Liver (tissue), 8 donors: ENCODE measurements at regions not wholly inside any gene's neighbourhood (a gene's known extent, or its start where the extent isn't known, plus 50 kb on each side); places are given as distances from the start of the nearest gene placed in this dataset.
A peak's percentile ranks its signal among the peaks of the same experiment; 100 is the strongest.

ENCODE experiments used
- DNase-seq: peaks from one replicate; pipeline ENCODE4 v3.0.0-alpha.2; 2017; ENCODE audit warnings: low spot score
- H3K27ac ChIP-seq, 2 donors: one replicate each; pipeline ENCODE4 v1.7.0; 2013; ENCODE audit warnings: inconsistent platforms in 2 of 2, low read length in 2 of 2, control low read depth in 1 of 2, low read depth in 1 of 2, mild to moderate bottlenecking in 1 of 2
- H3K27me3 ChIP-seq, 4 donors: one replicate each; pipeline versions ENCODE4 v1.6.1 to v1.7.0; 2013; ENCODE audit warnings: low read length in 3 of 4, inconsistent platforms in 1 of 4, mild to moderate bottlenecking in 1 of 4, moderate library complexity in 1 of 4; ENCODE audit not compliant: control insufficient read depth in 4 of 4, insufficient read depth in 4 of 4
- H3K36me3 ChIP-seq, 4 donors: one replicate each; pipeline versions ENCODE4 v1.6.1 to v1.7.0; 2013; ENCODE audit warnings: low read length in 3 of 4, mild to moderate bottlenecking in 3 of 4, low read depth in 1 of 4, moderate library complexity in 1 of 4; ENCODE audit not compliant: control insufficient read depth in 4 of 4, insufficient read depth in 3 of 4
- H3K4me1 ChIP-seq, 4 donors: one replicate each; pipeline versions ENCODE4 v1.6.1 to v1.7.0; 2013; ENCODE audit warnings: low read length in 3 of 4, mild to moderate bottlenecking in 3 of 4, moderate library complexity in 1 of 4; ENCODE audit not compliant: control insufficient read depth in 4 of 4, insufficient read depth in 4 of 4
- H3K4me3 ChIP-seq, 3 donors: one replicate each; pipeline versions ENCODE4 v1.6.1 to v1.7.0; 2013; ENCODE audit warnings: low read length in 3 of 3, control low read depth in 1 of 3, low read depth in 1 of 3, mild to moderate bottlenecking in 1 of 3
- H3K9ac ChIP-seq, 2 donors: one replicate each; pipeline ENCODE4 v1.7.0; 2013; ENCODE audit warnings: low read length in 2 of 2, mild to moderate bottlenecking in 2 of 2, moderate library complexity in 2 of 2, control low read depth in 1 of 2, low read depth in 1 of 2
- H3K9me3 ChIP-seq, 4 donors: one replicate each; pipeline versions ENCODE4 v1.6.1 to v1.7.0; 2013; ENCODE audit warnings: low read length in 3 of 4; ENCODE audit not compliant: control insufficient read depth in 4 of 4
- EGR1 ChIP-seq, 2 donors: IDR thresholded peaks; 2 replicates each; pipeline ENCODE4 v1.6.1; 2016 to 2018; ENCODE audit warnings: antibody characterized with exemption in 2 of 2, low read depth in 2 of 2
- FOXA1 ChIP-seq: IDR thresholded peaks from 2 replicates; pipeline ENCODE4 v1.6.1; 2016; ENCODE audit warnings: antibody characterized with exemption
- FOXA2 ChIP-seq: IDR thresholded peaks from 2 replicates; pipeline ENCODE4 v1.6.1; 2016; ENCODE audit warnings: antibody characterized with exemption
- HNF4A ChIP-seq, 2 donors: conservative IDR thresholded peaks; 2 replicates each; pipeline ENCODE4 v1.6.1; 2016; ENCODE audit warnings: antibody characterized with exemption in 2 of 2, mild to moderate bottlenecking in 2 of 2
- HNF4G ChIP-seq: IDR thresholded peaks from 2 replicates; pipeline ENCODE4 v1.6.1; 2016; ENCODE audit warnings: antibody characterized with exemption
- JUND ChIP-seq, 2 donors: IDR thresholded peaks; 2 replicates each; pipeline ENCODE4 v1.6.1; 2016; ENCODE audit warnings: antibody characterized with exemption in 2 of 2
- NR2F2 ChIP-seq: IDR thresholded peaks from 2 replicates; pipeline ENCODE4 v1.6.1; 2016; ENCODE audit warnings: antibody characterized with exemption
- RAD21 ChIP-seq, 2 donors: IDR thresholded peaks; 2 replicates each; pipeline ENCODE4 v1.6.1; 2016; ENCODE audit warnings: antibody characterized with exemption in 2 of 2, mild to moderate bottlenecking in 2 of 2
- RXRA ChIP-seq, 2 donors: IDR thresholded peaks; 2 replicates each; pipeline ENCODE4 v1.6.1; 2017 to 2018; ENCODE audit warnings: antibody characterized with exemption in 2 of 2, mild to moderate bottlenecking in 1 of 2
- SP1 ChIP-seq: IDR thresholded peaks from 2 replicates; pipeline ENCODE4 v1.6.1; 2018; ENCODE audit warnings: antibody characterized with exemption, mild to moderate bottlenecking
- TAF1 ChIP-seq: conservative IDR thresholded peaks from 2 replicates; pipeline ENCODE4 v1.6.1; 2016; ENCODE audit warnings: antibody characterized with exemption, mild to moderate bottlenecking
- YY1 ChIP-seq: IDR thresholded peaks from 2 replicates; pipeline ENCODE4 v1.6.1; 2016; ENCODE audit warnings: antibody characterized with exemption, mild to moderate bottlenecking
- WGBS: extraction: QIAGEN DNeasy Blood & Tissue Kit; methylation state at CpG from one replicate; pipeline ENCODE4 v1.1.7; 2013; 5-methylcytosine and 5-hydroxymethylcytosine counted together
- TF ChIP-seq, protein P1 (sequence below): IDR thresholded peaks from 2 replicates; pipeline ENCODE4 v1.6.1; 2016; ENCODE audit warnings: antibody characterized with exemption
- TF ChIP-seq, protein P2 (sequence below): fragments of 150-350 bp; IDR thresholded peaks from 2 replicates; pipeline ENCODE4 v1.5.1; 2017; ENCODE audit warnings: improper control_type of control experiment, low read depth, low read length; ENCODE audit not compliant: missing input control
- TF ChIP-seq, protein P3 (sequence below): IDR thresholded peaks from 2 replicates; pipeline ENCODE4 v1.6.1; 2016; ENCODE audit warnings: antibody characterized with exemption
- TF ChIP-seq, protein P4 (sequence below): IDR thresholded peaks from 2 replicates; pipeline ENCODE4 v1.6.1; 2016; ENCODE audit warnings: antibody characterized with exemption, mild to moderate bottlenecking
- TF ChIP-seq, protein P5 (sequence below): IDR thresholded peaks from 2 replicates; pipeline ENCODE4 v1.6.1; 2016; ENCODE audit warnings: antibody characterized with exemption
- donor health status: healthy.
- donor health status: healthy.
- donor health status: healthy.
- donor health status: healthy.
- donor health status: healthy.

DNA sequence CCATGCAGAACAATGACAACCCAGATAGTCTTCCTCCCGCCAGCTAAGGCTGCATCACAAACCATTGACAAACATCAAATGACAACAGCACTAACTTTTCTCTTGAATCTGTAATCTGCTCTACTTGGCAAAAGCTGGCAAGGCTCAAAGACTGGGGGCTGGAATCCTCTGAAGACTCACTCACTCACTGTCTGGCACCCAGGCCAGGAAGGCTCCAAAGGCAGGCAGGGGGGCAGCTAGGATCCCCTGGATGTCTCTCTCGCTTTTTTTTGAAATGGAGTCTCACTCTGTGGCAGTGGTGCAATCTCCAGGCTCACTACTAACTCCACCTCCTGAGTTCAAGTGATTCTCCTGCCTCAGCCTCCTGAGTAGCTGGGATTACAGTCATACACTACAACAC, 159.7 kb upstream of the GPR26 start (continued):
- TF ChIP-seq HNF4G, result no peak
- TF ChIP-seq NR2F2, result no peak
- TF ChIP-seq EGR1 (IDR thresholded peaks at IDR 0.05; ENCODE audit: low read depth in 2 of 2), result no peak
- no peak for TF ChIP-seq TAF1
- TF ChIP-seq, protein P1, sequence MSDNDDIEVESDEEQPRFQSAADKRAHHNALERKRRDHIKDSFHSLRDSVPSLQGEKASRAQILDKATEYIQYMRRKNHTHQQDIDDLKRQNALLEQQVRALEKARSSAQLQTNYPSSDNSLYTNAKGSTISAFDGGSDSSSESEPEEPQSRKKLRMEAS, result no peak
- no peak for TF ChIP-seq FOXA1

DNA sequence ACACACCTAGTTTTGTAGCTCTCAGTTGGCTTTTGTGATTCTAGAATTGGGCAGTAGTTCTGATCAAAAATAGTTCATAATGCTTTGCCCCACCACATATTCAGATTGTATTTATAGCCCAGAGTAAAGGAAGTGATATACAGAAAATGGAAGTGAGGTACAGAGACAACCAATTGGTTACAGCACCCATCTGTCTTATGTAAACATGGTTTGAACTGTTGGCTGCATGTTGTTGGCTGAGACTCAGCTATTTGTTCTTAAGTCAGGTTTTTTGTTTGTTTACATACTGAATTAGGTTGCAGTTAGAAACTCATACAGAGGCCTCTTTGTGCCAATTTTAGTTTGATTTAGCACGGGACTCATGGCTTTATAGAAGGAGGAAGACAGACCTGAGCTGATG, 158.9 kb upstream of the GPR26 start:
- H3K4me1 ChIP-seq, result no peaks in the 10 kb centered on the region
- TF ChIP-seq JUND (IDR thresholded peaks at IDR 0.05) (no peak), NR2F2 (no peak), FOXA2 (peak; percentile 79), RXRA (IDR thresholded peaks at IDR 0.05) (no peak), HNF4A (conservative IDR thresholded peaks at IDR 0.05) (no peak), EGR1 (IDR thresholded peaks at IDR 0.05; ENCODE audit: low read depth in 2 of 2) (no peak), RAD21 (IDR thresholded peaks at IDR 0.05) (no peak), FOXA1 (peak; percentile 14), SP1 (no peak)
- TF ChIP-seq, protein P1, result no peak
- TF ChIP-seq, protein P2, sequence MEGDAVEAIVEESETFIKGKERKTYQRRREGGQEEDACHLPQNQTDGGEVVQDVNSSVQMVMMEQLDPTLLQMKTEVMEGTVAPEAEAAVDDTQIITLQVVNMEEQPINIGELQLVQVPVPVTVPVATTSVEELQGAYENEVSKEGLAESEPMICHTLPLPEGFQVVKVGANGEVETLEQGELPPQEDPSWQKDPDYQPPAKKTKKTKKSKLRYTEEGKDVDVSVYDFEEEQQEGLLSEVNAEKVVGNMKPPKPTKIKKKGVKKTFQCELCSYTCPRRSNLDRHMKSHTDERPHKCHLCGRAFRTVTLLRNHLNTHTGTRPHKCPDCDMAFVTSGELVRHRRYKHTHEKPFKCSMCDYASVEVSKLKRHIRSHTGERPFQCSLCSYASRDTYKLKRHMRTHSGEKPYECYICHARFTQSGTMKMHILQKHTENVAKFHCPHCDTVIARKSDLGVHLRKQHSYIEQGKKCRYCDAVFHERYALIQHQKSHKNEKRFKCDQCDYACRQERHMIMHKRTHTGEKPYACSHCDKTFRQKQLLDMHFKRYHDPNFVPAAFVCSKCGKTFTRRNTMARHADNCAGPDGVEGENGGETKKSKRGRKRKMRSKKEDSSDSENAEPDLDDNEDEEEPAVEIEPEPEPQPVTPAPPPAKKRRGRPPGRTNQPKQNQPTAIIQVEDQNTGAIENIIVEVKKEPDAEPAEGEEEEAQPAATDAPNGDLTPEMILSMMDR, result no peak
- TF ChIP-seq, protein P3, sequence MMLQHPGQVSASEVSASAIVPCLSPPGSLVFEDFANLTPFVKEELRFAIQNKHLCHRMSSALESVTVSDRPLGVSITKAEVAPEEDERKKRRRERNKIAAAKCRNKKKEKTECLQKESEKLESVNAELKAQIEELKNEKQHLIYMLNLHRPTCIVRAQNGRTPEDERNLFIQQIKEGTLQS, result no peak
- TF ChIP-seq, protein P4, sequence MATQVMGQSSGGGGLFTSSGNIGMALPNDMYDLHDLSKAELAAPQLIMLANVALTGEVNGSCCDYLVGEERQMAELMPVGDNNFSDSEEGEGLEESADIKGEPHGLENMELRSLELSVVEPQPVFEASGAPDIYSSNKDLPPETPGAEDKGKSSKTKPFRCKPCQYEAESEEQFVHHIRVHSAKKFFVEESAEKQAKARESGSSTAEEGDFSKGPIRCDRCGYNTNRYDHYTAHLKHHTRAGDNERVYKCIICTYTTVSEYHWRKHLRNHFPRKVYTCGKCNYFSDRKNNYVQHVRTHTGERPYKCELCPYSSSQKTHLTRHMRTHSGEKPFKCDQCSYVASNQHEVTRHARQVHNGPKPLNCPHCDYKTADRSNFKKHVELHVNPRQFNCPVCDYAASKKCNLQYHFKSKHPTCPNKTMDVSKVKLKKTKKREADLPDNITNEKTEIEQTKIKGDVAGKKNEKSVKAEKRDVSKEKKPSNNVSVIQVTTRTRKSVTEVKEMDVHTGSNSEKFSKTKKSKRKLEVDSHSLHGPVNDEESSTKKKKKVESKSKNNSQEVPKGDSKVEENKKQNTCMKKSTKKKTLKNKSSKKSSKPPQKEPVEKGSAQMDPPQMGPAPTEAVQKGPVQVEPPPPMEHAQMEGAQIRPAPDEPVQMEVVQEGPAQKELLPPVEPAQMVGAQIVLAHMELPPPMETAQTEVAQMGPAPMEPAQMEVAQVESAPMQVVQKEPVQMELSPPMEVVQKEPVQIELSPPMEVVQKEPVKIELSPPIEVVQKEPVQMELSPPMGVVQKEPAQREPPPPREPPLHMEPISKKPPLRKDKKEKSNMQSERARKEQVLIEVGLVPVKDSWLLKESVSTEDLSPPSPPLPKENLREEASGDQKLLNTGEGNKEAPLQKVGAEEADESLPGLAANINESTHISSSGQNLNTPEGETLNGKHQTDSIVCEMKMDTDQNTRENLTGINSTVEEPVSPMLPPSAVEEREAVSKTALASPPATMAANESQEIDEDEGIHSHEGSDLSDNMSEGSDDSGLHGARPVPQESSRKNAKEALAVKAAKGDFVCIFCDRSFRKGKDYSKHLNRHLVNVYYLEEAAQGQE, result no peak
- 23% methylated on average over 1 of the region's 1 CpG for WGBS
- no peak for DNase-seq
- H3K27me3 ChIP-seq, result peaks cover 0 to 2% (median 0%) of the 10 kb centered on the region in 4 donors
- no peaks in the 10 kb centered on the region for H3K9me3 ChIP-seq
- no peaks in the 10 kb centered on the region for H3K36me3 ChIP-seq
- H3K9ac ChIP-seq, result no peak overlapping the region
- H3K27ac ChIP-seq, result no peak overlapping the region
- no peak overlapping the region for H3K4me3 ChIP-seq

DNA sequence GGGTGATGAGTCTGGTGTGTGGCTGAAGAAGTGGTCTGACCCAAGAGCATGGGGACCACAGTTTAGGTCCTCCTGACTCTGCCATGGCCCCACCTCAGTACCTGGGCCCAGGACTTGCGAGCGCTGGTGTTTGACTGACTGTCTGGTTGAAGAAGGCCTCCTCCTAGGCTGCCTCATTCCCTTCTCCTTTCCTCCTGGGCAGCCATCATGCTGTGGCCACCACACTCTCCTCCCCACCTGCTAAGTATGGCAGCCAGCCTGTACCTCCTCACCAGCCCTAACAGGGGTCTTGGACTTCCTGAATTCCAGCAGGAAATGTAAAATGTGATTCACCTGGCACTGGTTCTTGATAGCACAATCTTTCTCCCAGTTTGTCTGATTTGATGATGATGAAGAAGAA, 156.8 kb upstream of the GPR26 start:
- no peaks in the 10 kb centered on the region for H3K4me1 ChIP-seq
- no peak overlapping the region for H3K27ac ChIP-seq
- no peak for DNase-seq
- TF ChIP-seq YY1, result no peak
- no peak for TF ChIP-seq FOXA1
- no peak for TF ChIP-seq HNF4G
- TF ChIP-seq, protein P1, result no peak
- TF ChIP-seq, protein P5, sequence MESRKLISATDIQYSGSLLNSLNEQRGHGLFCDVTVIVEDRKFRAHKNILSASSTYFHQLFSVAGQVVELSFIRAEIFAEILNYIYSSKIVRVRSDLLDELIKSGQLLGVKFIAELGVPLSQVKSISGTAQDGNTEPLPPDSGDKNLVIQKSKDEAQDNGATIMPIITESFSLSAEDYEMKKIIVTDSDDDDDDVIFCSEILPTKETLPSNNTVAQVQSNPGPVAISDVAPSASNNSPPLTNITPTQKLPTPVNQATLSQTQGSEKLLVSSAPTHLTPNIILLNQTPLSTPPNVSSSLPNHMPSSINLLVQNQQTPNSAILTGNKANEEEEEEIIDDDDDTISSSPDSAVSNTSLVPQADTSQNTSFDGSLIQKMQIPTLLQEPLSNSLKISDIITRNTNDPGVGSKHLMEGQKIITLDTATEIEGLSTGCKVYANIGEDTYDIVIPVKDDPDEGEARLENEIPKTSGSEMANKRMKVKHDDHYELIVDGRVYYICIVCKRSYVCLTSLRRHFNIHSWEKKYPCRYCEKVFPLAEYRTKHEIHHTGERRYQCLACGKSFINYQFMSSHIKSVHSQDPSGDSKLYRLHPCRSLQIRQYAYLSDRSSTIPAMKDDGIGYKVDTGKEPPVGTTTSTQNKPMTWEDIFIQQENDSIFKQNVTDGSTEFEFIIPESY, result no peak
- TF ChIP-seq TAF1, result no peak
- TF ChIP-seq, protein P3, result no peak
- peaks cover 0 to 2% (median 0%) of the 10 kb centered on the region in 4 donors for H3K27me3 ChIP-seq
- H3K4me3 ChIP-seq, result no peak overlapping the region
- no peaks in the 10 kb centered on the region for H3K36me3 ChIP-seq
- H3K9ac ChIP-seq, result no peak overlapping the region
- H3K9me3 ChIP-seq, result no peaks in the 10 kb centered on the region
- 96% methylated on average over 2 of the region's 2 CpGs for WGBS
